SK-N-DZ (cell line): ENCODE measurements at regions not wholly inside any gene's neighbourhood (a gene's known extent, or its start where the extent isn't known, plus 50 kb on each side); places are given as distances from the start of the nearest gene placed in this dataset.

Source experiments
- DNase-seq: peaks from one replicate; pipeline ENCODE4 v3.0.0-alpha.2; 2015; ENCODE audit warnings: low spot score

GRCh38 chrX:10393241-10393640 lies 227.1 kb downstream of the MID1 start:
- DNase-seq: no peak

GRCh38 chrX:10393899-10394298 lies 226.5 kb downstream of the MID1 start:
- no peak for DNase-seq

GRCh38 chrX:10395179-10395578 lies 225.2 kb downstream of the MID1 start:
- no peak for DNase-seq
